Neural progenitor cell (in vitro differentiated cells): ENCODE measurements at regions not wholly inside any gene's neighbourhood (a gene's known extent, or its start where the extent isn't known, plus 50 kb on each side); places are given as distances from the start of the nearest gene placed in this dataset.

Experiments
- CTCF ChIP-seq: fragments of 200-600 bp; sonication (generic); IDR thresholded peaks from 2 replicates; pipeline ENCODE4 v1.5.1; 2017; ENCODE audit warnings: antibody characterized with exemption, mild to moderate bottlenecking
- EZH2 ChIP-seq: fragments of 200-600 bp; sonication (generic); IDR thresholded peaks from 2 replicates; pipeline ENCODE4 v1.6.1; 2017; ENCODE audit warnings: antibody characterized with exemption, mild to moderate bottlenecking, moderate library complexity

- TF ChIP-seq CTCF, result no peak
- TF ChIP-seq EZH2, result no peak
These were observed 130.2 kb downstream of the HS3ST1 start for GRCh38 chr4:11298451-11298850.
